Liver (tissue), 3 donors: ENCODE measurements at regions not wholly inside any gene's neighbourhood (a gene's known extent, or its start where the extent isn't known, plus 50 kb on each side); places are given as distances from the start of the nearest gene placed in this dataset.

Experiments
- CTCF ChIP-seq: fragments of 150-350 bp; IDR thresholded peaks from 2 replicates; pipeline ENCODE4 v1.5.1; 2017; ENCODE audit warnings: improper control_type of control experiment, low read depth, low read length; ENCODE audit not compliant: missing input control
- FOXA1 ChIP-seq: IDR thresholded peaks from 2 replicates; pipeline ENCODE4 v1.6.1; 2016; ENCODE audit warnings: antibody characterized with exemption
- TF ChIP-seq, protein P1 (sequence below): IDR thresholded peaks from 2 replicates; pipeline ENCODE4 v1.6.1; 2016; ENCODE audit warnings: antibody characterized with exemption
- TF ChIP-seq, protein P2 (sequence below): IDR thresholded peaks from 2 replicates; pipeline ENCODE4 v1.6.1; 2016; ENCODE audit warnings: antibody characterized with exemption
- donor health status: healthy.
- donor health status: healthy.

GRCh38 chr2:133787207-133787606 is 218.9 kb upstream of the NCKAP5 start:
- TF ChIP-seq CTCF: no peak
- TF ChIP-seq FOXA1: no peak
- TF ChIP-seq, protein P1, sequence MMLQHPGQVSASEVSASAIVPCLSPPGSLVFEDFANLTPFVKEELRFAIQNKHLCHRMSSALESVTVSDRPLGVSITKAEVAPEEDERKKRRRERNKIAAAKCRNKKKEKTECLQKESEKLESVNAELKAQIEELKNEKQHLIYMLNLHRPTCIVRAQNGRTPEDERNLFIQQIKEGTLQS: no peak
- TF ChIP-seq, protein P2, sequence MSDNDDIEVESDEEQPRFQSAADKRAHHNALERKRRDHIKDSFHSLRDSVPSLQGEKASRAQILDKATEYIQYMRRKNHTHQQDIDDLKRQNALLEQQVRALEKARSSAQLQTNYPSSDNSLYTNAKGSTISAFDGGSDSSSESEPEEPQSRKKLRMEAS: no peak
